Glutamatergic neuron (in vitro differentiated cells): ENCODE measurements at regions not wholly inside any gene's neighbourhood (a gene's known extent, or its start where the extent isn't known, plus 50 kb on each side); places are given as distances from the start of the nearest gene placed in this dataset.

Source experiments
- DNase-seq: peaks from one replicate; pipeline ENCODE4 v3.0.0; 2022
- H3K27ac Mint-ChIP-seq: one replicate; pipeline ENCODE4 v1.8.0; 2020; ENCODE audit warnings: mild to moderate bottlenecking, mixed read lengths, inconsistent platforms; ENCODE audit not compliant: unreplicated experiment
- H3K27me3 Mint-ChIP-seq: one replicate; pipeline ENCODE4 v1.8.0; 2020; ENCODE audit warnings: mild to moderate bottlenecking, moderate library complexity, mixed read lengths, inconsistent platforms; ENCODE audit not compliant: unreplicated experiment
- H3K36me3 Mint-ChIP-seq: one replicate; pipeline ENCODE4 v1.8.0; 2020; ENCODE audit warnings: mild to moderate bottlenecking, mixed read lengths, inconsistent platforms; ENCODE audit not compliant: unreplicated experiment
- H3K4me1 Mint-ChIP-seq: one replicate; pipeline ENCODE4 v1.8.0; 2020; ENCODE audit warnings: mild to moderate bottlenecking, low read depth, mixed read lengths, inconsistent platforms; ENCODE audit not compliant: unreplicated experiment
- H3K4me3 Mint-ChIP-seq: one replicate; pipeline ENCODE4 v1.8.0; 2020; ENCODE audit warnings: mild to moderate bottlenecking, mixed read lengths, inconsistent platforms; ENCODE audit not compliant: unreplicated experiment
- H3K9me3 Mint-ChIP-seq: one replicate; pipeline ENCODE4 v1.8.0; 2020; ENCODE audit warnings: mild to moderate bottlenecking, moderate library complexity, mixed read lengths, inconsistent platforms; ENCODE audit not compliant: unreplicated experiment
- CTCF ChIP-seq: fragments of 200-600 bp; sonication (generic); IDR thresholded peaks from one replicate; pipeline ENCODE4 v1.5.0; 2021; ENCODE audit not compliant: partially characterized antibody, unreplicated experiment

- Mint-ChIP-seq H3K9me3 (no peaks in the 10 kb centered on the region), H3K27ac (no peak overlapping the region), H3K4me3 (no peak overlapping the region)
Observed at GRCh38 chr2:157173740-157174184, 83.7 kb upstream of the GALNT5 start.

GRCh38 chr2:157174321-157174720 is 83.2 kb upstream of the GALNT5 start:
- no peak for DNase-seq
- no peaks in the 10 kb centered on the region for H3K4me1 Mint-ChIP-seq
- H3K9me3 Mint-ChIP-seq: no peaks in the 10 kb centered on the region
- H3K27me3 Mint-ChIP-seq: no peaks in the 10 kb centered on the region
- no peak overlapping the region for H3K27ac Mint-ChIP-seq
- no peak overlapping the region for H3K4me3 Mint-ChIP-seq
- no peaks in the 10 kb centered on the region for H3K36me3 Mint-ChIP-seq
- TF ChIP-seq CTCF: no peak

More at GRCh38 chr2:157173740-157174184, 83.7 kb upstream of the GALNT5 start:
- no peaks in the 10 kb centered on the region for H3K27me3 Mint-ChIP-seq
- H3K4me1 Mint-ChIP-seq: no peaks in the 10 kb centered on the region
- no peak for TF ChIP-seq CTCF
- H3K36me3 Mint-ChIP-seq: no peaks in the 10 kb centered on the region
- DNase-seq: no peak

GRCh38 chr2:157176602-157177001 is 80.9 kb upstream of the GALNT5 start:
- Mint-ChIP-seq H3K4me1 (no peaks in the 10 kb centered on the region), H3K9me3 (no peaks in the 10 kb centered on the region), H3K27me3 (no peaks in the 10 kb centered on the region), H3K4me3 (no peak overlapping the region), H3K36me3 (no peaks in the 10 kb centered on the region), H3K27ac (no peak overlapping the region)
- DNase-seq: no peak
- no peak for TF ChIP-seq CTCF

- Mint-ChIP-seq H3K4me3 (no peak overlapping the region), H3K27me3 (no peaks in the 10 kb centered on the region), H3K9me3 (no peaks in the 10 kb centered on the region), H3K4me1 (no peaks in the 10 kb centered on the region), H3K27ac (no peak overlapping the region), H3K36me3 (no peaks in the 10 kb centered on the region)
- TF ChIP-seq CTCF: peak; percentile 28
- no peak for DNase-seq
Observed at GRCh38 chr2:157178874-157179273, 78.6 kb upstream of the GALNT5 start.

- TF ChIP-seq CTCF: no peak
- no peaks in the 10 kb centered on the region for H3K36me3 Mint-ChIP-seq
- no peak overlapping the region for H3K4me3 Mint-ChIP-seq
- H3K27ac Mint-ChIP-seq: no peak overlapping the region
- H3K9me3 Mint-ChIP-seq: no peaks in the 10 kb centered on the region
- H3K4me1 Mint-ChIP-seq: no peaks in the 10 kb centered on the region
- no peak for DNase-seq
- no peaks in the 10 kb centered on the region for H3K27me3 Mint-ChIP-seq
Observed at GRCh38 chr2:157179324-157180105, 78.0 kb upstream of the GALNT5 start.
